A172 (cell line): ENCODE measurements at regions not wholly inside any gene's neighbourhood (a gene's known extent, or its start where the extent isn't known, plus 50 kb on each side); places are given as distances from the start of the nearest gene placed in this dataset.
"Not testable (repeated sequence)": the region's sequence is repeated elsewhere in the genome, so short reads cannot be mapped to it uniquely, and the experiment has no call there.

Experiments used
- DNase-seq: peaks from one replicate; pipeline ENCODE4 v3.0.0-alpha.2; 2015; ENCODE audit warnings: low spot score

GRCh38 chr12:87259391-87259790 is 769.8 kb downstream of the C12orf50 start:
- no peak for DNase-seq

- no peak for DNase-seq
Measured at GRCh38 chr12:87254381-87255030, 774.7 kb downstream of the C12orf50 start.

- peak; percentile 3 for DNase-seq
Measured at GRCh38 chr12:87253157-87253556, 776.0 kb downstream of the C12orf50 start.

- DNase-seq, result no peak
Measured at GRCh38 chr12:87246726-87247125, 782.5 kb downstream of the C12orf50 start.

- DNase-seq, result no peak
Measured at GRCh38 chr12:87238466-87238865, 790.7 kb downstream of the C12orf50 start.

- no peak for DNase-seq
Measured at GRCh38 chr12:87234898-87235297, 794.3 kb downstream of the C12orf50 start.

- no peak for DNase-seq
Measured at GRCh38 chr12:87233671-87234070, 795.5 kb downstream of the C12orf50 start.

GRCh38 chr12:87231818-87232217 is 797.4 kb downstream of the C12orf50 start:
- no peak for DNase-seq

- DNase-seq, result no peak
Measured at GRCh38 chr12:87230441-87230840, 798.8 kb downstream of the C12orf50 start.

- no peak for DNase-seq
Measured at GRCh38 chr12:87227162-87227561, 802.0 kb downstream of the C12orf50 start.

GRCh38 chr12:87217491-87217890 is 811.7 kb downstream of the C12orf50 start:
- no peak for DNase-seq

GRCh38 chr12:87216436-87216835 is 812.8 kb downstream of the C12orf50 start:
- peak; percentile 1 for DNase-seq

- no peak for DNase-seq
Measured at GRCh38 chr12:87202189-87202588, 827.0 kb downstream of the C12orf50 start.

GRCh38 chr12:87201598-87201997 is 827.6 kb downstream of the C12orf50 start:
- no peak for DNase-seq

GRCh38 chr12:87200289-87200979 is 828.8 kb downstream of the C12orf50 start:
- no peak for DNase-seq

- DNase-seq, result no peak
Measured at GRCh38 chr12:87198181-87198580, 831.0 kb downstream of the C12orf50 start.

- no peak for DNase-seq
Measured at GRCh38 chr12:87196321-87196720, 832.9 kb downstream of the C12orf50 start.

GRCh38 chr12:87194389-87194788 is 834.8 kb downstream of the C12orf50 start:
- DNase-seq, result not testable (repeated sequence)

- DNase-seq, result no peak
Measured at GRCh38 chr12:87185367-87185766, 843.8 kb downstream of the C12orf50 start.

GRCh38 chr12:87182696-87183233 is 846.4 kb downstream of the C12orf50 start:
- no peak for DNase-seq

- DNase-seq, result no peak
Measured at GRCh38 chr12:87171356-87171755, 857.8 kb downstream of the C12orf50 start.

- no peak for DNase-seq
Measured at GRCh38 chr12:87169010-87169409, 860.2 kb downstream of the C12orf50 start.

- no peak for DNase-seq
Measured at GRCh38 chr12:87165733-87166375, 863.3 kb downstream of the C12orf50 start.
